Uterus (tissue), 2 donors: ENCODE measurements at regions not wholly inside any gene's neighbourhood (a gene's known extent, or its start where the extent isn't known, plus 50 kb on each side); places are given as distances from the start of the nearest gene placed in this dataset.

Source experiments
- POLR2A ChIP-seq, 2 donors: fragments of 450-650 bp; IDR thresholded peaks; one replicate each; pipeline ENCODE4 v1.6.1; 2016; ENCODE audit warnings: antibody characterized with exemption in 2 of 2, mild to moderate bottlenecking in 1 of 2, moderate library complexity in 1 of 2
- TF ChIP-seq, protein P1 (sequence below), 4 experiments: fragments of 200-600 bp in 2 of 4; fragments of 450-650 bp in 2 of 4; sonication (generic) in 2 of 4; IDR thresholded peaks; one replicate each; pipeline ENCODE4 v1.5.1; 2016 to 2019; ENCODE audit warnings: antibody characterized with exemption in 4 of 4, mild to moderate bottlenecking in 2 of 4, moderate library complexity in 1 of 4

DNA sequence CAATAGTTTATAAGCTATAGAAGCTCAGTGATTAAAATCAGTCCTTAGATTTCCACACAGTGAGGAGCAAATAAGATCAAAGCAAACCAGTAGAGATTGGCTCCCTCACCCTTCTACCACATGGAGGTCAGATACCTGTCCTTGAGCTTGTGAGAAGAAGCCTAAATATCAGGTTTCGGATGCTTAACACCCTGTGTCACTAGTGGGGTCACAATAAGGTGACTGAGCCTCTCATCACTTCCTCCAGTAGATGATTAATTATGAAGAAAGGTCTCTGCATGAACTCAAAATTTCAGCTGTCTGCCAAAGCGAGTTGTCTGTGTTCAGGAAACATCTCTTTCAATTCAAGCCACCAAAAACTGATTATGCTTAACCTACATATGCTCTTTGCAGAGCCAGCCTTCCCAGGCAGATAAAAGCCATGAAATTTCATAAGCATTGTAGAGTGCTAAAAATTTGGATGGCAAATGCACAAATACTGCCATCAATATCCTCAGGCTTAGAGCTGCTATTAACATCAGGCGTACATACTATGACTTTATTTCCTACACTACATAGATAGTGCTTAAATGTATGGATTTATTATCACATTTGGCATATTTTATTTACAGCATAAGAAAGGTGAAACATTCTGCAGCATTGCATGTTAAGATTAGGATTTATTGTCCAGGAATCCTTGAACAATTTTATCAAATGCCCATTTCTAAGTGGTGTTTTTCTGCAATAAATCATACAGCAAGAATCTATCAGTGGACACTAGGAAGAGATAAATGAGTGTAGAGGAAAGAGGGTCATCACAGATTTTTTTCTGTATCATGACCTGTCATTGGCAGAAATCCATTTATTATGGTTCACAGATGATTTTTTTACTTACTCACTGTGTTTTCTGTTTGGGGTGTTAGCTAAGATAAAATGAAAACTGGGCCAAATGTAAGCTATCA lies 285.1 kb upstream of the SP8 start:
- TF ChIP-seq, protein P1, sequence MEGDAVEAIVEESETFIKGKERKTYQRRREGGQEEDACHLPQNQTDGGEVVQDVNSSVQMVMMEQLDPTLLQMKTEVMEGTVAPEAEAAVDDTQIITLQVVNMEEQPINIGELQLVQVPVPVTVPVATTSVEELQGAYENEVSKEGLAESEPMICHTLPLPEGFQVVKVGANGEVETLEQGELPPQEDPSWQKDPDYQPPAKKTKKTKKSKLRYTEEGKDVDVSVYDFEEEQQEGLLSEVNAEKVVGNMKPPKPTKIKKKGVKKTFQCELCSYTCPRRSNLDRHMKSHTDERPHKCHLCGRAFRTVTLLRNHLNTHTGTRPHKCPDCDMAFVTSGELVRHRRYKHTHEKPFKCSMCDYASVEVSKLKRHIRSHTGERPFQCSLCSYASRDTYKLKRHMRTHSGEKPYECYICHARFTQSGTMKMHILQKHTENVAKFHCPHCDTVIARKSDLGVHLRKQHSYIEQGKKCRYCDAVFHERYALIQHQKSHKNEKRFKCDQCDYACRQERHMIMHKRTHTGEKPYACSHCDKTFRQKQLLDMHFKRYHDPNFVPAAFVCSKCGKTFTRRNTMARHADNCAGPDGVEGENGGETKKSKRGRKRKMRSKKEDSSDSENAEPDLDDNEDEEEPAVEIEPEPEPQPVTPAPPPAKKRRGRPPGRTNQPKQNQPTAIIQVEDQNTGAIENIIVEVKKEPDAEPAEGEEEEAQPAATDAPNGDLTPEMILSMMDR (IDR thresholded peaks at IDR 0.05) = no peak
- TF ChIP-seq POLR2A (IDR thresholded peaks at IDR 0.05) = no peak
